Neural progenitor cell (in vitro differentiated cells): ENCODE measurements at regions not wholly inside any gene's neighbourhood (a gene's known extent, or its start where the extent isn't known, plus 50 kb on each side); places are given as distances from the start of the nearest gene placed in this dataset.

ENCODE experiments used
- EZH2 ChIP-seq: fragments of 200-600 bp; sonication (generic); IDR thresholded peaks from 2 replicates; pipeline ENCODE4 v1.6.1; 2017; ENCODE audit warnings: antibody characterized with exemption, mild to moderate bottlenecking, moderate library complexity
- TF ChIP-seq, protein P1 (sequence below): fragments of 200-600 bp; sonication (generic); IDR thresholded peaks from 2 replicates; pipeline ENCODE4 v1.5.1; 2017; ENCODE audit warnings: antibody characterized with exemption, mild to moderate bottlenecking

DNA sequence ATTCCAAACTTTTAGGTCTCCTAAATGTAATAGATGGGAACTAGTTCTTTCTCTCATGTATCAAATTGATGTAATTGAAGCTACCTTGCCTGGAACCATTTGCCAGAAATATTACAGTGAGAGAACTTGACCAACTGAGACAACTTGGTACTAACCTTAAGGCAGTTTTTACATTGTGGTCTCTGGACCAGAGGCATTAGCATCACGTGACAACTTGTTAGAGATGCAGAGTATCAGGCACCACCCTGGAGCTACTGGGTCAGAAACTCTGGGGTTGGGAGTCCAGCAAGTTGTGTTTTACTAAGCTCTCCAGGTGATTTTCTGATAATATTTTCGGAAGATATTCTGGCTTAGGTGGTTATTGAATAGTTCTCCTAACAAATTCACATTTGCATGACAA, 982.1 kb upstream of the SLC35B3 start:
- TF ChIP-seq, protein P1, sequence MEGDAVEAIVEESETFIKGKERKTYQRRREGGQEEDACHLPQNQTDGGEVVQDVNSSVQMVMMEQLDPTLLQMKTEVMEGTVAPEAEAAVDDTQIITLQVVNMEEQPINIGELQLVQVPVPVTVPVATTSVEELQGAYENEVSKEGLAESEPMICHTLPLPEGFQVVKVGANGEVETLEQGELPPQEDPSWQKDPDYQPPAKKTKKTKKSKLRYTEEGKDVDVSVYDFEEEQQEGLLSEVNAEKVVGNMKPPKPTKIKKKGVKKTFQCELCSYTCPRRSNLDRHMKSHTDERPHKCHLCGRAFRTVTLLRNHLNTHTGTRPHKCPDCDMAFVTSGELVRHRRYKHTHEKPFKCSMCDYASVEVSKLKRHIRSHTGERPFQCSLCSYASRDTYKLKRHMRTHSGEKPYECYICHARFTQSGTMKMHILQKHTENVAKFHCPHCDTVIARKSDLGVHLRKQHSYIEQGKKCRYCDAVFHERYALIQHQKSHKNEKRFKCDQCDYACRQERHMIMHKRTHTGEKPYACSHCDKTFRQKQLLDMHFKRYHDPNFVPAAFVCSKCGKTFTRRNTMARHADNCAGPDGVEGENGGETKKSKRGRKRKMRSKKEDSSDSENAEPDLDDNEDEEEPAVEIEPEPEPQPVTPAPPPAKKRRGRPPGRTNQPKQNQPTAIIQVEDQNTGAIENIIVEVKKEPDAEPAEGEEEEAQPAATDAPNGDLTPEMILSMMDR = no peak
- no peak for TF ChIP-seq EZH2
